Natural killer cell (primary cell): ENCODE measurements at regions not wholly inside any gene's neighbourhood (a gene's known extent, or its start where the extent isn't known, plus 50 kb on each side); places are given as distances from the start of the nearest gene placed in this dataset.

Source experiments
- ATAC-seq, 3 donors: fragments of 150-1000 bp in 2 of 3; fragments of 200-7000 bp in 1 of 3; cut with Tn5 transposase; 1 replicate in 1 of 3; 2 replicates in 2 of 3; pipeline ENCODE4 v1.10.0; 2021; ENCODE audit warnings: mild to moderate bottlenecking in 2 of 3, moderate library complexity in 2 of 3
- DNase-seq, 2 donors: peaks; one replicate each; pipeline versions ENCODE4 v3.0.0 to v3.0.0-alpha.2; 2013 to 2021; ENCODE audit warnings: mixed read lengths in 1 of 2
- H3K27ac ChIP-seq: one replicate; pipeline ENCODE4 v1.5.1; 2013; ENCODE audit warnings: mild to moderate bottlenecking, low read length
- H3K27me3 ChIP-seq: one replicate; pipeline ENCODE4 v1.6.1; 2013; ENCODE audit warnings: low read length; ENCODE audit not compliant: control insufficient read depth, insufficient read depth
- H3K36me3 ChIP-seq: one replicate; pipeline ENCODE4 v1.6.1; 2013; ENCODE audit warnings: low read length; ENCODE audit not compliant: control insufficient read depth, insufficient read depth
- H3K4me1 ChIP-seq: one replicate; pipeline ENCODE4 v1.6.1; 2013; ENCODE audit warnings: low read length; ENCODE audit not compliant: control insufficient read depth, insufficient read depth
- H3K4me3 ChIP-seq: one replicate; pipeline ENCODE4 v1.5.1; 2013; ENCODE audit warnings: low read length
- H3K9me3 ChIP-seq: one replicate; pipeline ENCODE4 v1.6.1; 2013; ENCODE audit warnings: low read length; ENCODE audit not compliant: control insufficient read depth, insufficient read depth
- H3K27ac Mint-ChIP-seq, 2 donors: one replicate each; pipeline ENCODE4 v1.8.0; 2022; ENCODE audit warnings: mild to moderate bottlenecking in 2 of 2, mixed read lengths in 2 of 2, moderate library complexity in 1 of 2
- H3K27me3 Mint-ChIP-seq, 2 donors: one replicate each; pipeline ENCODE4 v1.8.0; 2022; ENCODE audit warnings: low read depth in 2 of 2, mixed read lengths in 2 of 2
- H3K36me3 Mint-ChIP-seq: one replicate; pipeline ENCODE4 v1.8.0; 2022; ENCODE audit warnings: mixed read lengths
- H3K4me1 Mint-ChIP-seq, 2 donors: one replicate each; pipeline ENCODE4 v1.8.0; 2022; ENCODE audit warnings: mixed read lengths in 2 of 2
- H3K4me3 Mint-ChIP-seq: one replicate; pipeline ENCODE4 v1.8.0; 2022; ENCODE audit warnings: mild to moderate bottlenecking, moderate library complexity, mixed read lengths
- H3K9me3 Mint-ChIP-seq, 2 donors: one replicate each; pipeline ENCODE4 v1.8.0; 2022; ENCODE audit warnings: mixed read lengths in 2 of 2
- CTCF ChIP-seq: fragments of 200-600 bp; IDR thresholded peaks from one replicate; pipeline ENCODE4 v1.8.0; 2022; ENCODE audit warnings: antibody characterized with exemption
- WGBS: methylation state at CpG from one replicate; pipeline ENCODE4 v1.1.7; 2013; ENCODE audit warnings: missing lambda C conversion rate; ENCODE audit not compliant: insufficient coverage; 5-methylcytosine and 5-hydroxymethylcytosine counted together
- intact Hi-C: fragments of 100-400 bp; cut with micrococcal nuclease; formaldehyde crosslinking; loops from one replicate; pipeline ENCODE4 v1.14.2; 2022

- ATAC-seq (no peak), DNase-seq (no peak)
- Histone ChIP-seq H3K27ac (no peak overlapping the region), H3K27me3 (no peaks in the 10 kb centered on the region), H3K4me1 (no peaks in the 10 kb centered on the region), H3K9me3 (no peaks in the 10 kb centered on the region), H3K4me3 (no peak overlapping the region), H3K36me3 (no peaks in the 10 kb centered on the region)
- 88% methylated on average over 1 of the region's 1 CpG for WGBS
- H3K9me3 Mint-ChIP-seq = peaks cover 7 to 8% of the 10 kb centered on the region in 2 donors
- no peak for TF ChIP-seq CTCF
- peaks cover 5% of the 10 kb centered on the region for H3K36me3 Mint-ChIP-seq
- intact Hi-C loops = no loop called here
- H3K27ac Mint-ChIP-seq = no peak overlapping the region
- H3K4me1 Mint-ChIP-seq = no peaks in the 10 kb centered on the region
- H3K27me3 Mint-ChIP-seq = no peaks in the 10 kb centered on the region
- H3K4me3 Mint-ChIP-seq = no peak overlapping the region
These were observed 94.8 kb upstream of the CENPW start for GRCh38 chr6:126245077-126245476.

- Mint-ChIP-seq H3K27me3 (no peaks in the 10 kb centered on the region), H3K9me3 (peaks cover 3 to 5% of the 10 kb centered on the region in 2 donors), H3K4me1 (no peaks in the 10 kb centered on the region), H3K4me3 (no peak overlapping the region), H3K36me3 (peaks cover 2% of the 10 kb centered on the region), H3K27ac (no peak overlapping the region)
- DNase-seq = no peak
- 77% methylated on average over 2 of the region's 2 CpGs for WGBS
- no peaks in the 10 kb centered on the region for H3K4me1 ChIP-seq
- intact Hi-C loops = no loop called here
- no peaks in the 10 kb centered on the region for H3K36me3 ChIP-seq
- H3K27ac ChIP-seq = no peak overlapping the region
- no peak for TF ChIP-seq CTCF
- H3K4me3 ChIP-seq = no peak overlapping the region
- ATAC-seq = no peak
- H3K9me3 ChIP-seq = no peaks in the 10 kb centered on the region
- H3K27me3 ChIP-seq = no peaks in the 10 kb centered on the region
These were observed 87.8 kb upstream of the CENPW start for GRCh38 chr6:126252154-126252553.

GRCh38 chr6:126253431-126253830 is 86.5 kb upstream of the CENPW start:
- Mint-ChIP-seq H3K27me3 (no peaks in the 10 kb centered on the region), H3K36me3 (peaks cover 6% of the 10 kb centered on the region), H3K4me3 (no peak overlapping the region), H3K4me1 (no peaks in the 10 kb centered on the region), H3K9me3 (peaks cover 4 to 7% of the 10 kb centered on the region in 2 donors), H3K27ac (no peak overlapping the region)
- Histone ChIP-seq H3K36me3 (no peaks in the 10 kb centered on the region), H3K27ac (no peak overlapping the region), H3K9me3 (peaks cover 6% of the 10 kb centered on the region), H3K4me3 (no peak overlapping the region), H3K27me3 (no peaks in the 10 kb centered on the region), H3K4me1 (no peaks in the 10 kb centered on the region)
- intact Hi-C loops = no loop called here
- no peak for TF ChIP-seq CTCF
- 100% methylated on average over 2 of the region's 2 CpGs for WGBS
- ATAC-seq = no peak
- no peak for DNase-seq

GRCh38 chr6:126258150-126258549 is 81.8 kb upstream of the CENPW start:
- intact Hi-C loops = no loop called here
- no peak overlapping the region for H3K4me3 Mint-ChIP-seq
- H3K27ac Mint-ChIP-seq = no peak overlapping the region
- Histone ChIP-seq H3K4me1 (no peaks in the 10 kb centered on the region), H3K9me3 (peaks cover 18% of the 10 kb centered on the region), H3K27me3 (no peaks in the 10 kb centered on the region), H3K4me3 (no peak overlapping the region), H3K36me3 (no peaks in the 10 kb centered on the region), H3K27ac (no peak overlapping the region)
- peaks cover 24% of the 10 kb centered on the region for H3K36me3 Mint-ChIP-seq
- no peak for DNase-seq
- H3K9me3 Mint-ChIP-seq = peaks cover 15 to 24% of the 10 kb centered on the region in 2 donors
- no peak for TF ChIP-seq CTCF
- no peaks in the 10 kb centered on the region for H3K27me3 Mint-ChIP-seq
- WGBS = 95% methylated on average over 17 of the region's 18 CpGs
- no peaks in the 10 kb centered on the region for H3K4me1 Mint-ChIP-seq
- no peak for ATAC-seq
